ENCODE measurements at regions not wholly inside any gene's neighbourhood (a gene's known extent, or its start where the extent isn't known, plus 50 kb on each side); places are given as distances from the start of the nearest gene placed in this dataset.

DNA sequence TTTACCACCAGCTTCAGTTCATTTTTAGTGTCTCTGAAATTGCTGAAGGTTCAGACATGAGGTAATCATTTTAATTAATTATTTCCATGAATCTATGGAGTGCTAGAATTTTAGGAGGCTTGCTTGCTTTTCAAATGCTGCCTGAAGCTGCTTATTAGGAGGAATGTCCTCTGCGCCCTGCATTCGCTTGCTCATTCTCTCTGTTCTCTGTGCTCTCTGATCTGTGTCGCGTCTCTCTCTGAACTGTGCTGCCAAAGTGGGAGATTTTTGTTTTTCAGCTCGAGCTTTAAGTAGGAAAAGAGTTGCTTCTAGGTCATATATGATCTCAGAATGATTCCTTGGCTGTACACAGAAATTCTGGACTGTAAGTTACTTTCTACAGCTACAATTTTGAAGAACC lies 101.7 kb upstream of the PRR16 start:
- TF ChIP-seq, protein P1, sequence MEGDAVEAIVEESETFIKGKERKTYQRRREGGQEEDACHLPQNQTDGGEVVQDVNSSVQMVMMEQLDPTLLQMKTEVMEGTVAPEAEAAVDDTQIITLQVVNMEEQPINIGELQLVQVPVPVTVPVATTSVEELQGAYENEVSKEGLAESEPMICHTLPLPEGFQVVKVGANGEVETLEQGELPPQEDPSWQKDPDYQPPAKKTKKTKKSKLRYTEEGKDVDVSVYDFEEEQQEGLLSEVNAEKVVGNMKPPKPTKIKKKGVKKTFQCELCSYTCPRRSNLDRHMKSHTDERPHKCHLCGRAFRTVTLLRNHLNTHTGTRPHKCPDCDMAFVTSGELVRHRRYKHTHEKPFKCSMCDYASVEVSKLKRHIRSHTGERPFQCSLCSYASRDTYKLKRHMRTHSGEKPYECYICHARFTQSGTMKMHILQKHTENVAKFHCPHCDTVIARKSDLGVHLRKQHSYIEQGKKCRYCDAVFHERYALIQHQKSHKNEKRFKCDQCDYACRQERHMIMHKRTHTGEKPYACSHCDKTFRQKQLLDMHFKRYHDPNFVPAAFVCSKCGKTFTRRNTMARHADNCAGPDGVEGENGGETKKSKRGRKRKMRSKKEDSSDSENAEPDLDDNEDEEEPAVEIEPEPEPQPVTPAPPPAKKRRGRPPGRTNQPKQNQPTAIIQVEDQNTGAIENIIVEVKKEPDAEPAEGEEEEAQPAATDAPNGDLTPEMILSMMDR (conservative IDR thresholded peaks at IDR 0.05; ENCODE audit: low read length) = no peak
- no peak for DNase-seq (ENCODE audit: low read depth)
- H3K4me3 ChIP-seq (ENCODE audit: low read length) = no peak overlapping the region

DNA sequence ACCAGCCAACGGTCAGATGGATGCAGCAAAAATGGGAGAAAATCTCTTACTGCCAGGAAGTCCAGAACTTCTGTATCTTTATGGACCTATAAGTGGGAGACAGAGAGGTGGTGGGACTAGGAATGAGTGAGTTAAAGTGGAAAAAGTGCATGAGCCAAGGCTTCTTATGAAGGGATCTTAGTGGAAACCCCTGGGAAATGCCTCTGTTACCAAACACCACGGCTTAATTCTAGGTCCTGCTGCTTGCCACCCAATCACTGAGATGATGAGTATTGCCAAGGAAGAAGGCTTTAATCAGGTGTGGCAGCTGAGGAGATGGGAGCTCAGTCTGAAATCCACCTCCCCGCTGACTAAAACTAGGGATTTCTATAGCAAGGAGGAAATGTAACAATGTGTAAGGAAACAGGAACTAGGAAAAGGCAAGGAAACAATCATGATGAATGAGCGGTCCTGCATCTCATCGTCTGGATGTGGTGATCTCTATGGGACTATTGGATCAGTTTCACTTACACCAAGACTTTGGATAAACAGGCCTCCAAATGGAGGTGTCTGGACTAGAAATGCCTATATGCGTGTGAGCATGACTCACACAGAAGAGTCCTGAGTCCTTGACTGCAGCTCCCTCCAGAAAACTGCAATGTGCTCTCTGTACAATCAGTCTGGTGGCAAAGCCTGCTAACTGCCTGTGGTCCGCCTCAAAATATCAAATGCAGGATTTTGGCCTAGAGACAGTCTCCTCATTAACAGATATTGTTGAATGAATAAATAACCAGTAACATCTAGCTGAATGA lies 98.2 kb upstream of the PRR16 start:
- no peak for DNase-seq (ENCODE audit: low read depth)
- TF ChIP-seq, protein P1 (conservative IDR thresholded peaks at IDR 0.05; ENCODE audit: low read length) = no peak
- no peak overlapping the region for H3K4me3 ChIP-seq (ENCODE audit: low read length)

DNA sequence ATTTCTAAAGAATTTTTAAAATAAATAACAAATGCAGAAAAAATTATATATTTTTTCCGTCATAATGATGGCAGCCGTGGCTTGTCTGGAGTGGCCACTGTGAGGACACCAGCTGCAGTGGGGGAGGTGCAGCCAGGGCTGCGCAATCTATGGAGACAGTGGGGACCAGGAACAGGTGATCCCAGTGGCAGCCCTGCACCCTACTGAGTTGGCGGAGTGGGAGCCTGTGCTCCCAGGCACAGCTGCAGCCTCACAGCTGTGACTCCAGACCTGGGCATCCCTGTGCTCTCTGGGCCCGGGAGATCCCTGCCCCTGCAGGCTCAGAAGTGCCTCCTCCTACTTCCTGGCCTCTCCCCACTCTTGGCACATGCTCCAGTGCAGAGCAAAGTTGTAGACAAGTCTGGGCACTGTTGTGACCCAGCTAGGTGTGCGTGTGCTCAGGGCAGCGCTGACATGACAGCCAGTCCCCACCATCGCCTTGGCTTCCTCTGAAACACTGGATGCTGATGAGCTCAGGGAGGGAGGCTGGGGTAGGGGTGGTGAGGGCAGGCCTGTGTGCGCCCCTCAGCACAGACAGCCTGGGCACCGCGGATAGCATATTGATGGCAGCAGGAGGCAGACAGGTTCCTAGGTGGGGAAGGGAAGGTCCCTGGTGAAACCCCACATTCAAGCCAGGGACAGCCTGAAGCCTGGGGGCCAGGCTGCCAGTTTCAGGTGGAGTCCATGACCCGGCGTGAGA lies 96.0 kb upstream of the PRR16 start:
- TF ChIP-seq, protein P1 (conservative IDR thresholded peaks at IDR 0.05; ENCODE audit: low read length) = no peak
- DNase-seq (ENCODE audit: low read depth) = no peak
- H3K4me3 ChIP-seq (ENCODE audit: low read length) = no peak overlapping the region

DNA sequence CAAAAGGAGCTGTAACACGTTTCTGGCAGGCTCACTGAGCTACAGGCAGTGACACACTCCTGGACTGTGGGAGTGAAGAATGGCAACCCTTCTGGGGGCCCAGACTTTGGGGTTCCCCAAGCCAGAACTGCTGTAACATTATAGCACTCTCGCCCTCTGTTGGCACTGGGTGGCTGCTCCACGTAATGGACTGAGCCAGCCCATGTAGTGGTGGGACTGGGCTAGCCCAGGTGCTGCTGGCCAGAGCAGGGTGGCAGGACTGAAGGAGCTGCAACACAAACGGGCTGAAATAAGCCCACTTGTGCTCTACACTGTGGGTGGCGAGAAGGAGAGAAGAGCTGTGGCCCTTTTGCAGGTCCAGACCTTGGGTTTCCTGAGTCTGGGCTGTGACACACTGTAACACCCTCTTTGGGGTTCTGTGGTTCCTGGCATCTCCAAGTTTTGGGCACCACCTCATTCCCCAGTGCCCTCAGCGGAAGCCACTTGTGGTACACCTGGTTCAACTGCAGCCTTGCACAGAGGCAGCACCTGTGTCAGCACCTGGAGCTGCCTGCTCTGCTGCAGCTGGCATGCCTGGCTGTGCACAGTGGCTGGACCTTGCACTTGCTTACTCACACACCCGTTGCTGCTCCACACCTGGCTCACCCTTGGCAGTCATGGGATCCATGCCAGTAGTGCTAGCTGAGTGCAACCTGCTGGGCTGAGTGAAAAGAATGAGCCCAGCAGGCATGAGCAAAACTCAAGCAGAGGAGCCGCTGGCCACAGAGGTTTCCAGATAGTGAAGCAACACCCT lies 95.0 kb upstream of the PRR16 start:
- TF ChIP-seq, protein P1 (conservative IDR thresholded peaks at IDR 0.05; ENCODE audit: low read length) = no peak
- H3K4me3 ChIP-seq (ENCODE audit: low read length) = no peak overlapping the region
- no peak for DNase-seq (ENCODE audit: low read depth)

DNA sequence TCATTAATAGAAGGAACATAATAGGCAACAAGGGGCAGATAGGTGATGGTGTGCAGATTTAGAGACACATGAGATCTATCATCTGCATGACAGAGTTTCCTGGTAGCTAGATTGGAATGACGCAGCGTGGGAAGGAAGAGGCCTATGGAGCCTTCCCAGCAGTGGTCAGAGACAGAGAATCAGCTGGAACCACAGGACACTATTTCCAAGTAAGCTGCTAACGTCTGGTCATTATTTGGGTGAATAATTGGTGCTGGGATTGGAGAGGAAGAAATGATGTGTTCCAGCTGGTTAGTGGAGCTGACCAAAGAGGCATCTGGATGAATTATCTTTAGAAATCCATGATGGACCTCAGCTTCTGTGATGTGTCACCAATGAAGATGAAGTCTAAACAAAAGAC lies 91.2 kb upstream of the PRR16 start:
- H3K4me3 ChIP-seq (ENCODE audit: low read length) = no peak overlapping the region

DNA sequence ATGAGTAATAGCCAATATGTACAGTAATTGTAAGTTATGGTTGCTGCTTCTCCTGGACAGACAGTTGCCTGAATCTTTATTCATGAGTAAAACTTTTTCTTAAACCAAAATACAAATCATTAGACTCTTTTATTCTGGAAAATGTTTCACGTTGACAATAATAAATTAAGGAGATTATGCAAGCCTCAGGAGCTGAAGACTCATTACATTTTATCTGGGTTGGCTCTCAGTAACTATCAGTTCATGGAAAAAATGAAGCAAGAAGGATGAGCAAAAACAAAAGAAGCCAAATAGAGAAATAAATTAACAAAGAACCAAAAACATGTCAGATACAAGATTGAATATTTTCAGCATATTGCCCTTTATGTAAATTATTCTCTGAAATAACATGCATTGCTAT lies 88.9 kb upstream of the PRR16 start:
- peak; percentile 57 for DNase-seq (ENCODE audit: low read depth)
- no peak overlapping the region for H3K4me3 ChIP-seq (ENCODE audit: low read length)
- TF ChIP-seq, protein P1 (conservative IDR thresholded peaks at IDR 0.05; ENCODE audit: low read length) = no peak

More for the DNA sequence above, 91.2 kb upstream of the PRR16 start:
- TF ChIP-seq, protein P1 (conservative IDR thresholded peaks at IDR 0.05; ENCODE audit: low read length) = no peak
- peak; percentile 79 for DNase-seq (ENCODE audit: low read depth)

Data from AG10803 (cell line).